Keratinocyte (primary cell): ENCODE measurements at regions not wholly inside any gene's neighbourhood (a gene's known extent, or its start where the extent isn't known, plus 50 kb on each side); places are given as distances from the start of the nearest gene placed in this dataset.

ENCODE experiments used
- EZH2 ChIP-seq: IDR thresholded peaks from one replicate; pipeline ENCODE4 v1.6.1; 2012; ENCODE audit warnings: inconsistent platforms, mild to moderate bottlenecking, low read length, moderate library complexity
- TF ChIP-seq, protein P1 (sequence below), 3 experiments: IDR thresholded peaks in 1 of 3; conservative IDR thresholded peaks in 1 of 3; optimal IDR thresholded peaks in 1 of 3; 2 replicates in 2 of 3; 3 replicates in 1 of 3; pipeline versions ENCODE3 to v1.5.1; 2011; ENCODE audit warnings: low read length in 3 of 3, mild to moderate bottlenecking in 3 of 3, moderate library complexity in 2 of 3, control low read depth in 1 of 3, inconsistent platforms in 1 of 3; ENCODE audit not compliant: insufficient read depth in 2 of 3; ENCODE audit errors: extremely low read depth in 1 of 3

- TF ChIP-seq, protein P1, sequence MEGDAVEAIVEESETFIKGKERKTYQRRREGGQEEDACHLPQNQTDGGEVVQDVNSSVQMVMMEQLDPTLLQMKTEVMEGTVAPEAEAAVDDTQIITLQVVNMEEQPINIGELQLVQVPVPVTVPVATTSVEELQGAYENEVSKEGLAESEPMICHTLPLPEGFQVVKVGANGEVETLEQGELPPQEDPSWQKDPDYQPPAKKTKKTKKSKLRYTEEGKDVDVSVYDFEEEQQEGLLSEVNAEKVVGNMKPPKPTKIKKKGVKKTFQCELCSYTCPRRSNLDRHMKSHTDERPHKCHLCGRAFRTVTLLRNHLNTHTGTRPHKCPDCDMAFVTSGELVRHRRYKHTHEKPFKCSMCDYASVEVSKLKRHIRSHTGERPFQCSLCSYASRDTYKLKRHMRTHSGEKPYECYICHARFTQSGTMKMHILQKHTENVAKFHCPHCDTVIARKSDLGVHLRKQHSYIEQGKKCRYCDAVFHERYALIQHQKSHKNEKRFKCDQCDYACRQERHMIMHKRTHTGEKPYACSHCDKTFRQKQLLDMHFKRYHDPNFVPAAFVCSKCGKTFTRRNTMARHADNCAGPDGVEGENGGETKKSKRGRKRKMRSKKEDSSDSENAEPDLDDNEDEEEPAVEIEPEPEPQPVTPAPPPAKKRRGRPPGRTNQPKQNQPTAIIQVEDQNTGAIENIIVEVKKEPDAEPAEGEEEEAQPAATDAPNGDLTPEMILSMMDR (optimal IDR thresholded peaks at IDR 0.05 in 1 of 3, IDR thresholded peaks at IDR 0.05 in 1 of 3, conservative IDR thresholded peaks at IDR 0.05 in 1 of 3; ENCODE audit: extremely low read depth in 1 of 3, insufficient read depth in 2 of 3, low read length in 3 of 3): no peak
- TF ChIP-seq EZH2: no peak
Observed at GRCh38 chr6:134534708-134535149, 216.8 kb upstream of the SGK1 start.
